ENCODE measurements at regions not wholly inside any gene's neighbourhood (a gene's known extent, or its start where the extent isn't known, plus 50 kb on each side); places are given as distances from the start of the nearest gene placed in this dataset.

GRCh38 chr22:34858066-34858465, 207.9 kb upstream of the ISX start:
- no peaks in the 10 kb centered on the region for H3K36me3 ChIP-seq (ENCODE audit: low read depth, missing control alignments)
- intact Hi-C loops (cut with DNase I; ENCODE audit: low total_unique reads): no loop called here
- no peaks in the 10 kb centered on the region for H3K4me1 ChIP-seq
- no peak overlapping the region for H3K4me3 ChIP-seq
- TF ChIP-seq CTCF (IDR thresholded peaks at IDR 0.05) (no peak), POLR2A (IDR thresholded peaks at IDR 0.05) (no peak)
- no peak for DNase-seq
- no peak overlapping the region for H3K27ac ChIP-seq
- no peaks in the 10 kb centered on the region for H3K9me3 ChIP-seq
- 36 to 41% methylated on average over 2 of the region's 2 CpGs for WGBS, 2 donors
- H3K27me3 ChIP-seq: no peaks in the 10 kb centered on the region

GRCh38 chr22:34861787-34862186, 204.2 kb upstream of the ISX start:
- Histone ChIP-seq H3K27ac (no peak overlapping the region), H3K36me3 (ENCODE audit: low read depth, missing control alignments) (no peaks in the 10 kb centered on the region), H3K4me3 (no peak overlapping the region), H3K9me3 (no peaks in the 10 kb centered on the region), H3K4me1 (no peaks in the 10 kb centered on the region), H3K27me3 (no peaks in the 10 kb centered on the region)
- DNase-seq: no peak
- 88 to 91% methylated on average over 2 of the region's 2 CpGs for WGBS, 2 donors
- TF ChIP-seq CTCF (IDR thresholded peaks at IDR 0.05) (no peak), POLR2A (IDR thresholded peaks at IDR 0.05) (no peak)
- intact Hi-C loops (cut with DNase I; ENCODE audit: low total_unique reads): no loop called here

GRCh38 chr22:34866081-34866480, 199.9 kb upstream of the ISX start:
- H3K4me1 ChIP-seq: no peaks in the 10 kb centered on the region
- no peaks in the 10 kb centered on the region for H3K9me3 ChIP-seq
- no peak overlapping the region for H3K27ac ChIP-seq
- intact Hi-C loops (cut with DNase I; ENCODE audit: low total_unique reads): no loop called here
- no peak overlapping the region for H3K4me3 ChIP-seq
- no peaks in the 10 kb centered on the region for H3K27me3 ChIP-seq
- no peaks in the 10 kb centered on the region for H3K36me3 ChIP-seq (ENCODE audit: low read depth, missing control alignments)
- no peak for TF ChIP-seq POLR2A (IDR thresholded peaks at IDR 0.05)
- TF ChIP-seq CTCF (IDR thresholded peaks at IDR 0.05): no peak
- DNase-seq: no peak
- 62 to 88% methylated on average over 4 of the region's 4 CpGs for WGBS, 2 donors

- 51 to 55% methylated on average over 4 of the region's 4 CpGs for WGBS, 2 donors
- intact Hi-C loops (cut with DNase I; ENCODE audit: low total_unique reads): no loop called here
- no peak for DNase-seq
These were observed 199.3 kb upstream of the ISX start for GRCh38 chr22:34866495-34867131.

More at GRCh38 chr22:34866495-34867131, 199.3 kb upstream of the ISX start:
- Histone ChIP-seq H3K9me3 (no peaks in the 10 kb centered on the region), H3K27me3 (no peaks in the 10 kb centered on the region), H3K4me1 (no peaks in the 10 kb centered on the region), H3K4me3 (no peak overlapping the region), H3K36me3 (ENCODE audit: low read depth, missing control alignments) (no peaks in the 10 kb centered on the region), H3K27ac (no peak overlapping the region)
- no peak for TF ChIP-seq CTCF (IDR thresholded peaks at IDR 0.05)
- no peak for TF ChIP-seq POLR2A (IDR thresholded peaks at IDR 0.05)

Data from testis (tissue), 2 donors.